T-cell (primary cell): ENCODE measurements at regions not wholly inside any gene's neighbourhood (a gene's known extent, or its start where the extent isn't known, plus 50 kb on each side); places are given as distances from the start of the nearest gene placed in this dataset.

ENCODE experiments used
- ATAC-seq, 4 experiments: fragments of 200-7000 bp in 3 of 4; fragments of 150-1000 bp in 1 of 4; cut with Tn5 transposase; replicated peaks in 1 of 4; 1 replicate in 3 of 4; 2 replicates in 1 of 4; pipeline ENCODE4 v1.10.0; 2021; ENCODE audit warnings: moderate library complexity in 3 of 4, mild to moderate bottlenecking in 2 of 4, moderate number of reproducible peaks in 1 of 4
- CTCF ChIA-PET, 2 donors: fragments of 300-600 bp; sonication (Branson Sonifier 250); formaldehyde crosslinking; loops; one replicate each; lab custom pipeline; 2022; ENCODE audit warnings: antibody characterized with exemption in 2 of 2; lab: Charles Lee
- POLR2A ChIA-PET, 2 donors: fragments of 300-600 bp; sonication (Branson Sonifier 250); formaldehyde crosslinking; loops; one replicate each; lab custom pipeline; 2022; ENCODE audit warnings: antibody characterized with exemption in 2 of 2; lab: Charles Lee
- DNase-seq, 35 experiments: peaks; one replicate each; pipeline versions ENCODE4 v3.0.0 to v3.0.0-alpha.2; 2013 to 2023
- H3K27ac ChIP-seq: one replicate; pipeline ENCODE4 v1.5.1; 2013; ENCODE audit warnings: low read length
- H3K27me3 ChIP-seq, 2 experiments: replicated peaks in 1 of 2; 1 replicate in 1 of 2; 2 replicates in 1 of 2; pipeline versions ENCODE4 v1.6.1 to v1.7.0; 2013; ENCODE audit warnings: low read length in 1 of 2, mixed read lengths in 1 of 2; ENCODE audit not compliant: control insufficient read depth in 2 of 2, insufficient read depth in 2 of 2; ENCODE audit errors: extremely low read depth in 1 of 2
- H3K36me3 ChIP-seq, 2 donors: 1 replicate in 1 of 2; 2 replicates in 1 of 2; pipeline versions ENCODE4 v1.6.1 to v1.7.0; 2013; ENCODE audit warnings: low read length in 1 of 2; ENCODE audit not compliant: control insufficient read depth in 2 of 2, insufficient read depth in 1 of 2; ENCODE audit errors: extremely low read depth in 1 of 2
- H3K4me1 ChIP-seq, 2 experiments: 1 replicate in 1 of 2; 2 replicates in 1 of 2; pipeline versions ENCODE4 v1.6.1 to v1.7.0; 2013; ENCODE audit warnings: low read length in 2 of 2, mixed read lengths in 1 of 2; ENCODE audit not compliant: insufficient read depth in 2 of 2, control insufficient read depth in 1 of 2; ENCODE audit errors: extremely low read depth in 1 of 2
- H3K4me3 ChIP-seq, 2 donors: 1 replicate in 1 of 2; 2 replicates in 1 of 2; pipeline versions ENCODE4 v1.5.1 to v1.7.0; 2013; ENCODE audit warnings: mild to moderate bottlenecking in 2 of 2, low read length in 1 of 2, moderate library complexity in 1 of 2; ENCODE audit not compliant: control insufficient read depth in 1 of 2; ENCODE audit errors: extremely low read depth in 1 of 2
- H3K9me3 ChIP-seq: 2 replicates; pipeline ENCODE4 v1.7.0; 2013
- H3K27ac Mint-ChIP-seq, 2 donors: one replicate each; pipeline ENCODE4 v1.8.0; 2020 to 2021; ENCODE audit warnings: mild to moderate bottlenecking in 2 of 2, mixed read lengths in 2 of 2
- H3K27me3 Mint-ChIP-seq, 2 donors: one replicate each; pipeline ENCODE4 v1.8.0; 2021 to 2022; ENCODE audit warnings: mixed read lengths in 2 of 2
- H3K36me3 Mint-ChIP-seq: one replicate; pipeline ENCODE4 v1.8.0; 2021; ENCODE audit warnings: mixed read lengths
- H3K4me1 Mint-ChIP-seq, 3 donors: one replicate each; pipeline ENCODE4 v1.8.0; 2020 to 2022; ENCODE audit warnings: mixed read lengths in 3 of 3, mild to moderate bottlenecking in 1 of 3
- H3K4me3 Mint-ChIP-seq, 3 donors: one replicate each; pipeline ENCODE4 v1.8.0; 2020 to 2022; ENCODE audit warnings: mild to moderate bottlenecking in 3 of 3, mixed read lengths in 3 of 3, moderate library complexity in 3 of 3
- H3K9me3 Mint-ChIP-seq, 3 donors: one replicate each; pipeline ENCODE4 v1.8.0; 2020 to 2022; ENCODE audit warnings: mixed read lengths in 3 of 3
- WGBS: methylation state at CpG from one replicate; pipeline ENCODE4 v1.1.5; 2013; ENCODE audit warnings: missing lambda C conversion rate; ENCODE audit not compliant: insufficient coverage; 5-methylcytosine and 5-hydroxymethylcytosine counted together

- no peaks in the 10 kb centered on the region for H3K4me1 ChIP-seq
- ChIA-PET CTCF (no interaction called here), POLR2A (no interaction called here)
- H3K27ac Mint-ChIP-seq = no peak overlapping the region
- peaks cover 32 to 39% of the 10 kb centered on the region in 2 donors for H3K27me3 Mint-ChIP-seq
- H3K27me3 ChIP-seq = peaks cover 0 to 49% of the 10 kb centered on the region in 2 experiments
- H3K4me3 ChIP-seq = no peak overlapping the region
- no peak for DNase-seq
- no peak for ATAC-seq
- H3K4me1 Mint-ChIP-seq = no peaks in the 10 kb centered on the region
- H3K9me3 ChIP-seq = no peaks in the 10 kb centered on the region
- H3K9me3 Mint-ChIP-seq = peaks cover 0 to 12% (median 3%) of the 10 kb centered on the region in 3 donors
- no peaks in the 10 kb centered on the region for H3K36me3 ChIP-seq
- H3K27ac ChIP-seq = no peak overlapping the region
- 69% methylated on average over 4 of the region's 6 CpGs for WGBS
- no peak overlapping the region for H3K4me3 Mint-ChIP-seq
- H3K36me3 Mint-ChIP-seq = no peaks in the 10 kb centered on the region
Observed at GRCh38 chr5:1999794-2000193, 117.1 kb upstream of the IRX4 start.

GRCh38 chr5:1998716-1999317, 116.1 kb upstream of the IRX4 start:
- no peak for DNase-seq
- H3K27me3 Mint-ChIP-seq = peaks cover 41 to 43% of the 10 kb centered on the region in 2 donors

GRCh38 chr5:1998348-1998669, 115.6 kb upstream of the IRX4 start:
- 100% methylated on average over 1 of the region's 1 CpG for WGBS
- Mint-ChIP-seq H3K27ac (no peak overlapping the region), H3K36me3 (no peaks in the 10 kb centered on the region), H3K27me3 (peaks cover 37 to 41% of the 10 kb centered on the region in 2 donors), H3K9me3 (peaks cover 0 to 22% (median 8%) of the 10 kb centered on the region in 3 donors), H3K4me1 (no peaks in the 10 kb centered on the region), H3K4me3 (no peak overlapping the region)
- DNase-seq (no peak), ATAC-seq (no peak)
- Histone ChIP-seq H3K27me3 (peaks cover 0 to 38% of the 10 kb centered on the region in 2 experiments), H3K4me1 (no peaks in the 10 kb centered on the region), H3K9me3 (no peaks in the 10 kb centered on the region), H3K4me3 (no peak overlapping the region), H3K36me3 (no peaks in the 10 kb centered on the region), H3K27ac (no peak overlapping the region)
- CTCF ChIA-PET = no interaction called here
- POLR2A ChIA-PET = no interaction called here

More at GRCh38 chr5:1998716-1999317, 116.1 kb upstream of the IRX4 start:
- Histone ChIP-seq H3K4me1 (no peaks in the 10 kb centered on the region), H3K27me3 (peaks cover 0 to 40% of the 10 kb centered on the region in 2 experiments), H3K27ac (no peak overlapping the region), H3K36me3 (no peaks in the 10 kb centered on the region), H3K4me3 (no peak overlapping the region), H3K9me3 (no peaks in the 10 kb centered on the region)
- no peak overlapping the region for H3K4me3 Mint-ChIP-seq
- no peak for ATAC-seq
- ChIA-PET CTCF (no interaction called here), POLR2A (no interaction called here)
- no peaks in the 10 kb centered on the region for H3K36me3 Mint-ChIP-seq
- no peak overlapping the region for H3K27ac Mint-ChIP-seq
- WGBS = 85% methylated on average over 4 of the region's 4 CpGs
- peaks cover 0 to 22% (median 5%) of the 10 kb centered on the region in 3 donors for H3K9me3 Mint-ChIP-seq
- no peaks in the 10 kb centered on the region for H3K4me1 Mint-ChIP-seq

- Mint-ChIP-seq H3K4me3 (no peak overlapping the region), H3K27me3 (peaks cover 37 to 38% of the 10 kb centered on the region in 2 donors), H3K36me3 (no peaks in the 10 kb centered on the region), H3K9me3 (peaks cover 1 to 23% (median 9%) of the 10 kb centered on the region in 3 donors), H3K27ac (no peak overlapping the region), H3K4me1 (no peaks in the 10 kb centered on the region)
- peaks cover 0 to 38% of the 10 kb centered on the region in 2 experiments for H3K27me3 ChIP-seq
- H3K27ac ChIP-seq = no peak overlapping the region
- no peaks in the 10 kb centered on the region for H3K36me3 ChIP-seq
- POLR2A ChIA-PET = no interaction called here
- H3K9me3 ChIP-seq = no peaks in the 10 kb centered on the region
- H3K4me1 ChIP-seq = no peaks in the 10 kb centered on the region
- H3K4me3 ChIP-seq = no peak overlapping the region
- WGBS = 68% methylated on average over 3 of the region's 6 CpGs
- CTCF ChIA-PET = no interaction called here
- DNase-seq = no peak
- no peak for ATAC-seq
Observed at GRCh38 chr5:1997640-1998347, 115.1 kb upstream of the IRX4 start.

GRCh38 chr5:1995491-1995890, 112.8 kb upstream of the IRX4 start:
- 66% methylated on average over 4 of the region's 5 CpGs for WGBS

GRCh38 chr5:1987471-1987870, 104.7 kb upstream of the IRX4 start:
- Mint-ChIP-seq H3K4me3 (no peak overlapping the region), H3K27me3 (peaks cover 32 to 40% of the 10 kb centered on the region in 2 donors), H3K4me1 (no peaks in the 10 kb centered on the region), H3K27ac (no peak overlapping the region), H3K9me3 (peaks cover 8 to 12% (median 9%) of the 10 kb centered on the region in 3 donors), H3K36me3 (no peaks in the 10 kb centered on the region)
- 85% methylated on average over 4 of the region's 5 CpGs for WGBS
- ChIA-PET POLR2A (no interaction called here), CTCF (no interaction called here)
- H3K36me3 ChIP-seq = no peaks in the 10 kb centered on the region
- H3K4me3 ChIP-seq = no peak overlapping the region
- DNase-seq = no peak
- H3K9me3 ChIP-seq = no peaks in the 10 kb centered on the region
- no peak overlapping the region for H3K27ac ChIP-seq
- peaks cover 2 to 8% of the 10 kb centered on the region in 2 experiments for H3K27me3 ChIP-seq
- H3K4me1 ChIP-seq = no peaks in the 10 kb centered on the region
- ATAC-seq = no peak

More at GRCh38 chr5:1995491-1995890, 112.8 kb upstream of the IRX4 start:
- CTCF ChIA-PET = no interaction called here
- ATAC-seq (no peak), DNase-seq (no peak)
- no peaks in the 10 kb centered on the region for H3K4me1 ChIP-seq
- H3K36me3 Mint-ChIP-seq = no peaks in the 10 kb centered on the region
- H3K27ac ChIP-seq = no peak overlapping the region
- H3K4me3 Mint-ChIP-seq = no peak overlapping the region
- peaks cover 26 to 29% of the 10 kb centered on the region in 2 donors for H3K27me3 Mint-ChIP-seq
- H3K27ac Mint-ChIP-seq = no peak overlapping the region
- H3K4me1 Mint-ChIP-seq = no peaks in the 10 kb centered on the region
- peaks cover 0 to 21% of the 10 kb centered on the region in 2 experiments for H3K27me3 ChIP-seq
- H3K4me3 ChIP-seq = no peak overlapping the region
- POLR2A ChIA-PET = no interaction called here
- no peaks in the 10 kb centered on the region for H3K9me3 ChIP-seq
- peaks cover 4 to 26% (median 12%) of the 10 kb centered on the region in 3 donors for H3K9me3 Mint-ChIP-seq
- H3K36me3 ChIP-seq = no peaks in the 10 kb centered on the region
